ENCODE measurements at regions not wholly inside any gene's neighbourhood (a gene's known extent, or its start where the extent isn't known, plus 50 kb on each side); places are given as distances from the start of the nearest gene placed in this dataset.
"Not testable (repeated sequence)": the region's sequence is repeated elsewhere in the genome, so short reads cannot be mapped to it uniquely, and the experiment has no call there.

DNA sequence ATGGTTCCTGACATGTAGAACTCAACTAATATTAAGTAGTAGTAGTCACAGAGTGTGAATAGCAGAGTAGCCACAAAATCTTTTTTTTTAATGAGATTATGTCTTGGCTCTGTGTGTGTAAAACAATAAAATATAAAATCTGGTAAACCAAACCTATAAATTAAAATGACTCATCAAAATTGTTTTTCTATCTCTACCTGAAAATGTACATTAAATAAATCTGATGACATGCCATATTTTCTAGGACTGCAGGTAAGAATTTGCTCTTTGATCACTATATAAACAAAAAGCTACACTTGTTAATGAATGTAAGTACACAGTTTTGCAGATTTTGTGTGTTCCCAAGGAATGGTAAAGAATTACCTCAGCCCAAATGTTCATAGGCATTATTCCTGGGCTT, 1231.5 kb downstream of the JRKL start:
- TF ChIP-seq, protein P1, sequence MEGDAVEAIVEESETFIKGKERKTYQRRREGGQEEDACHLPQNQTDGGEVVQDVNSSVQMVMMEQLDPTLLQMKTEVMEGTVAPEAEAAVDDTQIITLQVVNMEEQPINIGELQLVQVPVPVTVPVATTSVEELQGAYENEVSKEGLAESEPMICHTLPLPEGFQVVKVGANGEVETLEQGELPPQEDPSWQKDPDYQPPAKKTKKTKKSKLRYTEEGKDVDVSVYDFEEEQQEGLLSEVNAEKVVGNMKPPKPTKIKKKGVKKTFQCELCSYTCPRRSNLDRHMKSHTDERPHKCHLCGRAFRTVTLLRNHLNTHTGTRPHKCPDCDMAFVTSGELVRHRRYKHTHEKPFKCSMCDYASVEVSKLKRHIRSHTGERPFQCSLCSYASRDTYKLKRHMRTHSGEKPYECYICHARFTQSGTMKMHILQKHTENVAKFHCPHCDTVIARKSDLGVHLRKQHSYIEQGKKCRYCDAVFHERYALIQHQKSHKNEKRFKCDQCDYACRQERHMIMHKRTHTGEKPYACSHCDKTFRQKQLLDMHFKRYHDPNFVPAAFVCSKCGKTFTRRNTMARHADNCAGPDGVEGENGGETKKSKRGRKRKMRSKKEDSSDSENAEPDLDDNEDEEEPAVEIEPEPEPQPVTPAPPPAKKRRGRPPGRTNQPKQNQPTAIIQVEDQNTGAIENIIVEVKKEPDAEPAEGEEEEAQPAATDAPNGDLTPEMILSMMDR (conservative IDR thresholded peaks at IDR 0.05; ENCODE audit: low read depth, low read length): no peak
- no peak for DNase-seq (ENCODE audit: low read depth)
- no peak overlapping the region for H3K4me3 ChIP-seq (ENCODE audit: low read depth, low read length)

DNA sequence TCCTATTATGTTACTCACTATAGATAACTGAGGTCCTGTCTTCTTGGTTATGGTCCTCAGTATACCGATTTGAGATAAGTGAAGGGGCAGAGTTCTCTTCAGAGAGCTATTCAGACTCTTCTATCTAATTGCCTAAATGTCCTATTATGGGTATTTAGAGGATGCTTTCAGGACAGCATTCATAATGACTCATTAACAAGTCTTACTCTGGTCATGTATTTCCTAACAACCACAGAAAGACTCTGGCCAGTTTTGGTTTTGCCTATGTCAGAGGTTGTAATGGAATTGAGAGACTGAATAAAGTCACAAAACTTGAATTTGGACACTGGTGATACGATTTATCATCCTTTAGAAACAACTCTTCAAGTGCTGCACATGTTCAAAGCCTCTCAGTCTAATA, 1233.0 kb downstream of the JRKL start:
- H3K4me3 ChIP-seq (ENCODE audit: low read depth, low read length): no peak overlapping the region
- TF ChIP-seq, protein P1 (conservative IDR thresholded peaks at IDR 0.05; ENCODE audit: low read depth, low read length): no peak
- DNase-seq (ENCODE audit: low read depth): no peak

DNA sequence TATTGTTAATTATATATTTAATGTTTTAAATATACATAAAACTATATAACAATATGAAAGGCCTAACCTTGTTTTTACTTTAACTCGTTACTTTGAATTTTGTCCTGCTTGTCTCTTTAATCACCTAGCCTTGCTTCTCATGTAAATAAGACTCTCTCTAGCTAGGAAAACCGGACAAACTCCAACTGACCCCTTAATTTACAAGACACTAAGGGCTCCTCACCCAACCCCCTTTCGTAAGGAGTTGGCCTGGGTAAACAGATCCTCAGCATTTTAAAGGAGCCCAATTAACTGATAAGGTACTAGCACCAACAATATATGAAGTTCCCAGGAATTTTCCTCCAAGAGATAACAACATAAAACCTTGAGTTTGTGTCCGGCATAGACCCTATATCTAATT, 1246.9 kb downstream of the JRKL start:
- DNase-seq (ENCODE audit: low read depth); H3K4me3 ChIP-seq (ENCODE audit: low read depth, low read length): not testable (repeated sequence)

DNA sequence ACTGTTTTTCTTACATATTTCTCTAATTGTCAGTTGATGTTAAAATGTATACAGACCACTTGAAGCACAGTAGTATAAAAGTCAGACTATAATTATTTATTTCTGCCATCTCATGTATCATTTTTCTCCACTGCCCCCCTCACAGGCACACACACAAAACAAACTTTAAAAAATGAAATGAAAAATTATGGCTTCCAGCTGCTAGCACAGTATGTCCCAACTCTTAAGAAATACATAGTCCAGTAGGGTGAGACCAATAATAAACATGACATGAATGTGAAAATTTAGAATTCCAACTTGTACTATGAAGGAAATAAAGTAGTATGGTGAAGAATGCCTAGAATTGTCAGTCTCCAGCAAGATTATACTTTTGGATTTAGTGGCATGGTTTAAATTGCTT, 1247.9 kb downstream of the JRKL start:
- H3K4me3 ChIP-seq (ENCODE audit: low read depth, low read length): no peak overlapping the region
- DNase-seq (ENCODE audit: low read depth): no peak
- TF ChIP-seq, protein P1 (conservative IDR thresholded peaks at IDR 0.05; ENCODE audit: low read depth, low read length): no peak

DNA sequence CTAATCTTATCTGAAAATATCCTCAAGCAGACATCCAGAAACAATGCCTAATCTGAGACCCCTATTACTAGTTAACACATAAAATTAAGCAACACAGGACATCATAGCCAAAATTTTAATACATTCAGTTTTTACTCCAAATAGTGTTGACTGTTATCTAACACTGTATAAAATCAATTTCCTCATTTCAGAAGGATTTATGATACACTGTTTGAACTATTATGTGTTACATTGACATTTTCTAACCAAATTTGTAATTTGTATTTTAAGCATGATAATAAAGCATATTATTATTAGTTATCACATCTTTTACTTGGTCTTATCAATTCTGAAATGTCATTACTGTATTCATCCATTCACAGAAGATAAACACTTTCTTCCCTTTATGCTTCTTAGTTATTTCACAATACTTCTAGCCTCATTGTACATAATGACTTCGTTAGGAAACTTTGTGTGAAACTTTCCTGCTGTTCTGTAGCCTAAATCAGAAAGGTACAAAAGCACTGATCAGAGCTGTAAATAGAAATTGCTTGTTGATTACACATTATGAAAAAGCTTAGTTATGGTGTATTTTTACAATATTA, 1248.9 kb downstream of the JRKL start:
- TF ChIP-seq, protein P1 (conservative IDR thresholded peaks at IDR 0.05; ENCODE audit: low read depth, low read length): no peak
- H3K4me3 ChIP-seq (ENCODE audit: low read depth, low read length): no peak overlapping the region
- no peak for DNase-seq (ENCODE audit: low read depth)

DNA sequence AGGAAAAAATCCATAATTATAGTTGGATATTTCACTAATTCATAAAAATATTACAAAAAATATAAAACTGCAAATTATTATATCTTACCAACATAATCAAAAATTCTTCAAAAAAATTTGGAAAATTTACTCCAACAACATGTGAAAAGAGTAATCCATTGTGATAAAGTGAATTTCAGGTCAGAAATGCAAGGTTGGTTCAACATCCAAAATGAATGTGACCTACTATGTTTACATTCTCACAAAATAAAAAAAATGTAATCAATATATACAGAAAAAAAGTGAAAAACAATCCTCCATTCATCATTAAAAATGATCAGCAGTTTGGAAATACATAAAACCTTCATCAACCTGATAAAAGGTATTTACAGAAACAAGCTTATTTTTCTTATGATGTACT, 1252.2 kb downstream of the JRKL start:
- TF ChIP-seq, protein P1 (conservative IDR thresholded peaks at IDR 0.05; ENCODE audit: low read depth, low read length): no peak
- DNase-seq (ENCODE audit: low read depth): no peak

DNA sequence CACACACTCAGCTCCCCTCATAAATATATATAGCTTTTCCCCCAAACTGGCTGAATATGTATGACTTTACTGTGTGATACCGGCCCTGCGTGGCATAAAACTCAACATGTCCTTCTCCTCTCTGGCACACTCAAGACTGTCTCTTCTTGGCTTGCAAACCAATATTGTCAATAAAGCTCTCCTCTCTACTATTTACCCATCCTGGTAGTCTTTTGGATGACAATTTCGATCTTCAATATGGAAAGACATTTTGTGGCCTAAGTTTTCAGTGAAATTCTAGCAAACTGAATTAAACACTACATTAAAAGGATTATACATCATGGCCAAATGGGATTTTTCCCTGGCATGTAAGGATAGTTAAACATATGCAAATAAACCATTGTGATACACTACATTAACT, 1255.9 kb downstream of the JRKL start:
- H3K4me3 ChIP-seq (ENCODE audit: low read depth, low read length): no peak overlapping the region
- TF ChIP-seq, protein P1 (conservative IDR thresholded peaks at IDR 0.05; ENCODE audit: low read depth, low read length): no peak
- DNase-seq (ENCODE audit: low read depth): no peak

More for the DNA sequence above, 1252.2 kb downstream of the JRKL start:
- H3K4me3 ChIP-seq (ENCODE audit: low read depth, low read length): no peak overlapping the region
